RWPE2 (cell line): ENCODE measurements at regions not wholly inside any gene's neighbourhood (a gene's known extent, or its start where the extent isn't known, plus 50 kb on each side); places are given as distances from the start of the nearest gene placed in this dataset.
"Not testable (repeated sequence)": the region's sequence is repeated elsewhere in the genome, so short reads cannot be mapped to it uniquely, and the experiment has no call there.

Source experiments
- ATAC-seq: fragments of 200-7000 bp; cut with Tn5 transposase; 3 replicates; pipeline ENCODE4 v1.9.1; 2021; ENCODE audit warnings: low read depth
- DNase-seq: peaks from one replicate; pipeline ENCODE4 v3.0.0-alpha.2; 2020; ENCODE audit warnings: low spot score
- H3K27ac ChIP-seq: fragments of 450-650 bp; 2 replicates; pipeline ENCODE4 v1.5.1; 2017; ENCODE audit warnings: mild to moderate bottlenecking; ENCODE audit not compliant: poor library complexity, severe bottlenecking
- H3K27me3 ChIP-seq: fragments of 250-450 bp; sonication (Bioruptor Pico); 2 replicates; pipeline ENCODE4 v1.5.1; 2021; ENCODE audit warnings: mild to moderate bottlenecking, moderate library complexity; ENCODE audit not compliant: insufficient read depth, poor library complexity, severe bottlenecking
- H3K36me3 ChIP-seq: fragments of 250-450 bp; sonication (Bioruptor Pico); 2 replicates; pipeline ENCODE4 v1.5.1; 2020; ENCODE audit warnings: low read depth, mild to moderate bottlenecking, moderate library complexity
- H3K4me1 ChIP-seq: fragments of 250-450 bp; sonication (Bioruptor Pico); 2 replicates; pipeline ENCODE4 v1.5.1; 2021; ENCODE audit warnings: mild to moderate bottlenecking, moderate library complexity; ENCODE audit not compliant: insufficient read depth, poor library complexity, severe bottlenecking
- H3K4me3 ChIP-seq: fragments of 250-450 bp; sonication (Bioruptor Pico); 2 replicates; pipeline ENCODE4 v1.5.1; 2021; ENCODE audit warnings: mild to moderate bottlenecking, moderate library complexity; ENCODE audit not compliant: severe bottlenecking
- H3K9me3 ChIP-seq: fragments of 250-450 bp; sonication (Bioruptor Pico); 2 replicates; pipeline ENCODE4 v1.5.1; 2021; ENCODE audit warnings: mild to moderate bottlenecking, moderate library complexity; ENCODE audit not compliant: severe bottlenecking
- CTCF ChIP-seq: fragments of 450-650 bp; IDR thresholded peaks from one replicate; pipeline ENCODE4 v1.5.1; 2017; ENCODE audit warnings: mild to moderate bottlenecking, moderate library complexity; ENCODE audit not compliant: poor library complexity, severe bottlenecking

- not testable (repeated sequence) for H3K27ac ChIP-seq, H3K27me3 ChIP-seq, DNase-seq, H3K36me3 ChIP-seq, H3K4me1 ChIP-seq, H3K9me3 ChIP-seq, ATAC-seq, H3K4me3 ChIP-seq
Measured at GRCh38 chr15:44833081-44833480, 96.8 kb downstream of the TRIM69 start.

DNA sequence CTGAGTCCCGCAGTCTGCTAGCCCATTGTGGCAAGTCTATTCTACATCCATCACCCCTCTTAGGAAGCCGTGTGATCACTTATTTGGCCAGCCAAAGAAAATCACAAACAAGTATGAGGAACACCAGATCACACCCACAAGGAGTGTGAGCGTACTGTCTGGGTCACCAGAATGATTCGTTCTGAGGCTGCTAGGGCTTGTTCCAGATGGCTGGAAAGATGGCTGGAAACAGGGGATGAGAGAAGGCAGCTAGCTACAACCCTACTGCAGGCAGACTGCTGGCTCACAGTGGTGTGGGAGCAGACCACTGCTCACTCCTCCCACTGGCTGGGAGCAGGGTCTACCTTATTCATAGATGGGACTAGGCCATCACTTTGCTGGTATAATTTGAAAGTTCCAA is 97.4 kb downstream of the TRIM69 start:
- not testable (repeated sequence) for H3K4me3 ChIP-seq, ATAC-seq, H3K4me1 ChIP-seq, H3K27ac ChIP-seq, DNase-seq, H3K36me3 ChIP-seq, H3K27me3 ChIP-seq, H3K9me3 ChIP-seq

GRCh38 chr15:44835082-44835481 is 98.8 kb downstream of the TRIM69 start:
- DNase-seq, ATAC-seq, H3K27ac ChIP-seq, H3K27me3 ChIP-seq, H3K4me1 ChIP-seq, H3K36me3 ChIP-seq, H3K9me3 ChIP-seq, H3K4me3 ChIP-seq: not testable (repeated sequence)

DNA sequence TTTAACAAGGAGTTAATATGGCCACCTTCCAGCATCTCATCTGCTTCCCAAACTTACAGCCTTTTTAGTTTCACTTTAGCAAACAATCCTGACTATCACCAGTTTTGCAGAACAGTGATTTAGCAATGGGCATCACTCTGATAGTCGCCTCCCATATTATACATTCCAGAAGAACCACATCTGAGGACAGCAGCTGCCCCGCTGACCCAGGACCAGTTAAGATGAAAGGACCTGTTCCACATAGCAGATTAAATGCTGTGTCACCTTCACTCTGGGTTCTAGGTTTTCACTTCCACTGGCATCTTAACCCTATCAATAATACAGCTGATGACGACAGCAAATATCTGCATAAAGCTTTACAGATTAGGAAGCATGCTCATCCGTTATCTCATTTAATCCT is 99.8 kb downstream of the TRIM69 start:
- Histone ChIP-seq H3K27me3 (no peaks in the 10 kb centered on the region), H3K27ac (no peak overlapping the region), H3K36me3 (no peaks in the 10 kb centered on the region), H3K4me1 (peaks cover 1% of the 10 kb centered on the region), H3K4me3 (no peak overlapping the region), H3K9me3 (no peaks in the 10 kb centered on the region)
- ATAC-seq (no peak), DNase-seq (no peak)
- no peak for TF ChIP-seq CTCF

GRCh38 chr15:44838929-44839328 is 102.6 kb downstream of the TRIM69 start:
- H3K4me3 ChIP-seq, DNase-seq, H3K4me1 ChIP-seq, H3K27me3 ChIP-seq, H3K36me3 ChIP-seq, H3K27ac ChIP-seq, H3K9me3 ChIP-seq: not testable (repeated sequence)
- TF ChIP-seq CTCF: peak; percentile 12
- peak; percentile 95 for ATAC-seq

- H3K36me3 ChIP-seq, ATAC-seq, H3K9me3 ChIP-seq, H3K27me3 ChIP-seq, DNase-seq, H3K27ac ChIP-seq, H3K4me1 ChIP-seq, H3K4me3 ChIP-seq: not testable (repeated sequence)
Measured at GRCh38 chr15:44841762-44842161, 105.4 kb downstream of the TRIM69 start.

DNA sequence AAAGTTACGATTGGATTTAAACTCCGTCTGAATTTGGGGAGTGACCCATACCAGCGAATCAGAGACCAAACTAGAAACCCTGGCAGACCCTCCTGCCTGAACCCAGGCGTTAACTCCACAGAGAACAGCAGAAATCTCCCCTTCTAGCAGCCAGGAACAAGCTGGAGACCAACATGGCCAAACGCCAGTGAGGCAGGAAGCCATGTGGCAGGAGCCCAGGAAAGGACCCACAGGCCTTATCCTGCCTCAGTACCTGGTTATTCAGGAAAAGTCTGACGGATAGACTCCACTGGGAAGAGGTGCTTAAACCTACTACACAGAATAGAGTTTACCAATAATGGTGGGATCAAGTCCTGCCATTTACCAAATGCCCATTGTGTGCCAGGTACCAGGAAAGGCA is 106.6 kb downstream of the TRIM69 start:
- H3K4me1 ChIP-seq, H3K36me3 ChIP-seq, DNase-seq, H3K27ac ChIP-seq, ATAC-seq, H3K27me3 ChIP-seq, H3K9me3 ChIP-seq, H3K4me3 ChIP-seq: not testable (repeated sequence)

- DNase-seq, H3K4me3 ChIP-seq, H3K36me3 ChIP-seq, ATAC-seq, H3K27ac ChIP-seq, H3K4me1 ChIP-seq, H3K9me3 ChIP-seq, H3K27me3 ChIP-seq: not testable (repeated sequence)
Measured at GRCh38 chr15:44844936-44845335, 108.6 kb downstream of the TRIM69 start.

DNA sequence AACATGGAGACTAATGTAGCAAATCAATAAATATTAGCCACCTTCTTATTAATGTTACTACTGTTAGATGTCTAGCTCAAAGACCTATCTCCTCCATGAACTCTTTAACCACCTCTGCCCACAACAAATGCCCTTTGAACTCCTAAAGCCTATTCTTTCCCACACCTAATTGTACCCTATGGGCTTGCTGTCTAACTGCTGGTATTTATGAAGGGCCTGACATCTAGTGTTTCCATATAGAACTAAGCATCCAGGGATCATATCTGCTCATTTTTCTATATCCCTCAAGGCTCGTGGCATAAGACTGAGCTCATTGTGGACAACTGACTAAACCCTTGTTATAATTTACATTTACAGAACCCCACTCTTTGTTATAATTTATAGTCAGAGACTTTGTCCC is 109.8 kb downstream of the TRIM69 start:
- ATAC-seq: peak; percentile 35; the same call in 1 of the 3 replicates
- H3K4me3 ChIP-seq, H3K36me3 ChIP-seq, H3K9me3 ChIP-seq, DNase-seq, H3K27me3 ChIP-seq, H3K27ac ChIP-seq, H3K4me1 ChIP-seq: not testable (repeated sequence)

DNA sequence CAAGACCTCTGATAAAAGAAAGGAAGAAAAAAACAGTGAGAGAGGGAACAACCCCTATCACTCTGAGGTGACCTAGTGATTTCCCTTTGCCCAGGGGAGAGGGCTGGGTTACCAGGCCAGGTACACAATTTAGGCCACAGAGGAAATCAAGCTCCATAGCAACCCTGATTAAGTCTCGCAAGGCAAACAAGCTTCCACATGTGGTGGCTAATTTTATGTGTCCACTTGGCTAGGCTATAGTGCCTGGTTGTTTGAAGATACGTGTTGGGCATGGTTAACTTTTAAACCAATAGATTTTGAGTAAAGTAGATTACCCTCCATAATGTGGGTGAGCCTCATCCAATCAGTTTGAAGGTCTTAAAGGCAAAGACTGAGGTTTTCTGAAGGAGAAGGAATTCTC is 108.9 kb upstream of the TERB2 start:
- DNase-seq, H3K27me3 ChIP-seq, H3K9me3 ChIP-seq, H3K36me3 ChIP-seq, H3K4me3 ChIP-seq, H3K27ac ChIP-seq, H3K4me1 ChIP-seq, ATAC-seq: not testable (repeated sequence)
